GM12878 (cell line): ENCODE measurements at regions not wholly inside any gene's neighbourhood (a gene's known extent, or its start where the extent isn't known, plus 50 kb on each side); places are given as distances from the start of the nearest gene placed in this dataset.

Source experiments
- ATAC-seq: fragments of 200-7000 bp; cut with Tn5 transposase; 3 replicates; pipeline ENCODE4 v1.9.1; 2020; ENCODE audit warnings: mild to moderate bottlenecking, moderate library complexity
- BruUV-seq: library from RNA; stranded (reverse); fragments of 400-500 nt; replicated peaks from 2 replicates; lab custom pipeline; 2021; lab: Mats Ljungman, UMichigan
- CTCF ChIA-PET: fragments of 300-600 bp; sonication (Branson Sonifier 250); formaldehyde crosslinking; extraction: SDS; loops from one replicate; lab custom pipeline; 2021; ENCODE audit warnings: inconsistent platforms; lab: Yijun Ruan, JAX
- POLR2A ChIA-PET: fragments of 350-600 bp; formaldehyde crosslinking; extraction: SDS; loops from one replicate; lab custom pipeline; 2021; ENCODE audit warnings: inconsistent platforms; lab: Charles Lee
- RAD21 ChIA-PET: fragments of 300-600 bp; sonication (Branson Sonifier 250); formaldehyde crosslinking; loops from one replicate; lab custom pipeline; 2023; ENCODE audit warnings: antibody characterized with exemption; ENCODE audit not compliant: unreplicated experiment; lab: Charles Lee
- SMC1A ChIA-PET: fragments of 300-600 bp; sonication (Branson Sonifier 250); formaldehyde crosslinking; loops from one replicate; lab custom pipeline; 2023; ENCODE audit not compliant: unreplicated experiment, uncharacterized antibody; lab: Charles Lee
- DNase-seq: peaks from one replicate; pipeline ENCODE4 v3.0.0-alpha.2; 2011; ENCODE audit warnings: low read depth, low spot score
- FAIRE-seq: peaks from 3 replicates; lab custom pipeline; 2011; peaks lifted over from hg19 to GRCh38; lab: Jason Lieb, UNC
- H2AFZ ChIP-seq: 2 replicates; pipeline ENCODE4 v1.6.0; 2011; ENCODE audit warnings: low read depth, low read length, control low read depth; ENCODE audit not compliant: control insufficient read depth
- H3K27ac ChIP-seq: 2 replicates; pipeline ENCODE4 v1.5.1; 2011; ENCODE audit warnings: control low read depth; ENCODE audit not compliant: control insufficient read depth, insufficient read depth
- H3K27me3 ChIP-seq, 2 experiments: replicated peaks in 1 of 2; 2 replicates each; pipeline versions ENCODE4 v1.6.0 to v1.6.1; 2011; ENCODE audit warnings: low read length in 1 of 2; ENCODE audit not compliant: control insufficient read depth in 2 of 2, insufficient read depth in 2 of 2
- H3K36me3 ChIP-seq, 2 experiments: 2 replicates each; pipeline ENCODE4 v1.5.1; 2011; ENCODE audit warnings: low read length in 1 of 2; ENCODE audit not compliant: control insufficient read depth in 2 of 2, insufficient read depth in 2 of 2
- H3K4me1 ChIP-seq: 2 replicates; pipeline ENCODE4 v1.6.1; 2011; ENCODE audit warnings: mild to moderate bottlenecking, low read length, moderate library complexity, mixed read lengths; ENCODE audit not compliant: control insufficient read depth, insufficient read depth
- H3K4me2 ChIP-seq: 2 replicates; pipeline ENCODE4 v1.6.0; 2011; ENCODE audit warnings: control low read depth; ENCODE audit not compliant: control insufficient read depth, insufficient read depth
- H3K4me3 ChIP-seq: fragments of 200-600 bp; sonication (generic); 2 replicates; pipeline ENCODE4 v1.5.1; 2016
- H3K79me2 ChIP-seq: 2 replicates; pipeline ENCODE4 v1.6.0; 2011; ENCODE audit warnings: low read length; ENCODE audit not compliant: control insufficient read depth, insufficient read depth
- H3K9ac ChIP-seq: 2 replicates; pipeline ENCODE4 v1.8.0; 2011; ENCODE audit warnings: low read length, control low read depth, mixed read lengths; ENCODE audit not compliant: control insufficient read depth, insufficient read depth
- H3K9me3 ChIP-seq: replicated peaks from 3 replicates; pipeline ENCODE4 v1.5.1; 2011; ENCODE audit warnings: mild to moderate bottlenecking, low read length; ENCODE audit not compliant: control insufficient read depth, insufficient read depth
- H4K20me1 ChIP-seq: 2 replicates; pipeline ENCODE4 v1.6.0; 2011; ENCODE audit not compliant: control insufficient read depth, insufficient read depth
- CREB1 ChIP-seq: IDR thresholded peaks from 2 replicates; pipeline ENCODE4 v1.6.1; 2012; ENCODE audit warnings: low read depth, mild to moderate bottlenecking, inconsistent platforms
- HDAC2 ChIP-seq: fragments of 200-600 bp; sonication (generic); IDR thresholded peaks from 2 replicates; pipeline ENCODE4 v1.6.1; 2017
- HDGF ChIP-seq: fragments of 450-650 bp; IDR thresholded peaks from 2 replicates; pipeline ENCODE4 v1.6.1; 2016; ENCODE audit warnings: antibody characterized with exemption
- IKZF2 ChIP-seq, 2 experiments: fragments of 450-650 bp; IDR thresholded peaks; 2 replicates each; pipeline ENCODE4 v1.6.1; 2017; ENCODE audit warnings: mild to moderate bottlenecking in 2 of 2, moderate library complexity in 2 of 2
- MTA2 ChIP-seq: fragments of 450-650 bp; IDR thresholded peaks from 2 replicates; pipeline ENCODE4 v1.6.1; 2016; ENCODE audit warnings: low read depth, mild to moderate bottlenecking, moderate library complexity
- MYC ChIP-seq: IDR thresholded peaks from 2 replicates; pipeline ENCODE4 v1.6.1; 2011; ENCODE audit warnings: mild to moderate bottlenecking, low read length, moderate library complexity, inconsistent platforms; ENCODE audit not compliant: insufficient read depth, insufficient replicate concordance, insufficient read length, severe bottlenecking
- RFX5 ChIP-seq: IDR thresholded peaks from 2 replicates; pipeline ENCODE4 v1.6.1; 2011; ENCODE audit warnings: low read depth, low read length, improper control_type of control experiment
- SMC3 ChIP-seq: IDR thresholded peaks from 2 replicates; pipeline ENCODE4 v1.6.1; 2011; ENCODE audit warnings: low read length, improper control_type of control experiment, borderline replicate concordance
- SREBF1 ChIP-seq: IDR thresholded peaks from 2 replicates; pipeline ENCODE4 v1.6.1; 2012; ENCODE audit warnings: mild to moderate bottlenecking, low read length
- TARDBP ChIP-seq: IDR thresholded peaks from 2 replicates; pipeline ENCODE4 v1.6.1; 2016; ENCODE audit warnings: borderline replicate concordance
- ZNF687 ChIP-seq: fragments of 450-650 bp; IDR thresholded peaks from 2 replicates; pipeline ENCODE4 v1.6.1; 2017; ENCODE audit warnings: mild to moderate bottlenecking, moderate library complexity
- WGBS: methylation state at CpG from one replicate; pipeline ENCODE4 v1.1.6; 2016; ENCODE audit warnings: low lambda C conversion rate; ENCODE audit not compliant: insufficient replicate concordance, insufficient coverage; ENCODE audit errors: missing lambda C conversion rate; 5-methylcytosine and 5-hydroxymethylcytosine counted together
- in situ Hi-C: fragments of 300-500 bp; cut with MboI; formaldehyde crosslinking; loops from 9 replicates; pipeline ENCODE4 v1.14.3; 2018; ENCODE audit warnings: mixed read lengths
- intact Hi-C: fragments of 100-400 bp; cut with micrococcal nuclease; formaldehyde crosslinking; loops from one replicate; pipeline ENCODE4 v1.14.2; 2022; ENCODE audit not compliant: unreplicated experiment
- TF ChIP-seq, protein P1 (sequence below): IDR thresholded peaks from 2 replicates; pipeline ENCODE4 v1.6.1; 2012; ENCODE audit warnings: improper control_type of control experiment, low read depth, low read length; ENCODE audit not compliant: insufficient replicate concordance
- TF ChIP-seq, protein P2 (sequence below), 3 experiments: IDR thresholded peaks in 2 of 3; conservative IDR thresholded peaks in 1 of 3; 2 replicates each; pipeline ENCODE4 v1.5.1; 2011; ENCODE audit warnings: low read depth in 3 of 3, low read length in 3 of 3, mild to moderate bottlenecking in 3 of 3, control low read depth in 2 of 3, moderate library complexity in 2 of 3, inconsistent platforms in 1 of 3, mixed read lengths in 1 of 3; ENCODE audit not compliant: control insufficient read depth in 2 of 3, insufficient read depth in 1 of 3; ENCODE audit errors: extremely low read depth in 1 of 3

DNA sequence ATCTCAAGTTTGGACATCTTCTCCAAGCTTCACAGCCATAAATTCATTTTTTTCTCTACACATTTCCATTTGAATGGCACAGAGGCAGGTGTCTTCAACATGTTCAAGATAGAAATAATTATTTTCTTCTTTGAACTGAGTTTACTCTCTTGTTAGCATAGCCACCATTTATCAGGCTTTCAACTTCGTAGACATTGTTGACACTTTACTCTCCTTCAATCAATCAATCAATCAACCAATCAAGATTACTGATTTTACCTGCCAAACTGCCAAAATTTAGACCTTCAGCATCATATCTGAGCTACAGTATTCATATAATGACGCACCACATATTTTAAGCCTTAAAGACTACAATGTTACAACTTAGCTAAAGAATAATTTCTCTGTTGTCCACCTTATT is 300.1 kb upstream of the LUZP2 start:
- Histone ChIP-seq H4K20me1 (no peaks in the 10 kb centered on the region), H3K36me3 (no peaks in the 10 kb centered on the region), H3K27me3 (no peaks in the 10 kb centered on the region), H3K9me3 (no peaks in the 10 kb centered on the region), H3K4me2 (no peak overlapping the region), H3K27ac (no peak overlapping the region), H2AFZ (no peak overlapping the region), H3K4me3 (no peak overlapping the region), H3K9ac (no peak overlapping the region), H3K4me1 (no peaks in the 10 kb centered on the region), H3K79me2 (no peaks in the 10 kb centered on the region)
- CTCF ChIA-PET: no interaction called here
- WGBS: 5% methylated on average over 2 of the region's 2 CpGs
- SMC1A ChIA-PET: no interaction called here
- ATAC-seq (no peak), DNase-seq (no peak), FAIRE-seq (no peak)
- TF ChIP-seq SREBF1 (no peak), ZNF687 (no peak), HDAC2 (no peak), HDGF (no peak), RFX5 (no peak), SMC3 (no peak), TARDBP (no peak), CREB1 (no peak), MYC (no peak), IKZF2 (IDR thresholded peaks at IDR 0.05) (no peak), MTA2 (no peak)
- TF ChIP-seq, protein P1, sequence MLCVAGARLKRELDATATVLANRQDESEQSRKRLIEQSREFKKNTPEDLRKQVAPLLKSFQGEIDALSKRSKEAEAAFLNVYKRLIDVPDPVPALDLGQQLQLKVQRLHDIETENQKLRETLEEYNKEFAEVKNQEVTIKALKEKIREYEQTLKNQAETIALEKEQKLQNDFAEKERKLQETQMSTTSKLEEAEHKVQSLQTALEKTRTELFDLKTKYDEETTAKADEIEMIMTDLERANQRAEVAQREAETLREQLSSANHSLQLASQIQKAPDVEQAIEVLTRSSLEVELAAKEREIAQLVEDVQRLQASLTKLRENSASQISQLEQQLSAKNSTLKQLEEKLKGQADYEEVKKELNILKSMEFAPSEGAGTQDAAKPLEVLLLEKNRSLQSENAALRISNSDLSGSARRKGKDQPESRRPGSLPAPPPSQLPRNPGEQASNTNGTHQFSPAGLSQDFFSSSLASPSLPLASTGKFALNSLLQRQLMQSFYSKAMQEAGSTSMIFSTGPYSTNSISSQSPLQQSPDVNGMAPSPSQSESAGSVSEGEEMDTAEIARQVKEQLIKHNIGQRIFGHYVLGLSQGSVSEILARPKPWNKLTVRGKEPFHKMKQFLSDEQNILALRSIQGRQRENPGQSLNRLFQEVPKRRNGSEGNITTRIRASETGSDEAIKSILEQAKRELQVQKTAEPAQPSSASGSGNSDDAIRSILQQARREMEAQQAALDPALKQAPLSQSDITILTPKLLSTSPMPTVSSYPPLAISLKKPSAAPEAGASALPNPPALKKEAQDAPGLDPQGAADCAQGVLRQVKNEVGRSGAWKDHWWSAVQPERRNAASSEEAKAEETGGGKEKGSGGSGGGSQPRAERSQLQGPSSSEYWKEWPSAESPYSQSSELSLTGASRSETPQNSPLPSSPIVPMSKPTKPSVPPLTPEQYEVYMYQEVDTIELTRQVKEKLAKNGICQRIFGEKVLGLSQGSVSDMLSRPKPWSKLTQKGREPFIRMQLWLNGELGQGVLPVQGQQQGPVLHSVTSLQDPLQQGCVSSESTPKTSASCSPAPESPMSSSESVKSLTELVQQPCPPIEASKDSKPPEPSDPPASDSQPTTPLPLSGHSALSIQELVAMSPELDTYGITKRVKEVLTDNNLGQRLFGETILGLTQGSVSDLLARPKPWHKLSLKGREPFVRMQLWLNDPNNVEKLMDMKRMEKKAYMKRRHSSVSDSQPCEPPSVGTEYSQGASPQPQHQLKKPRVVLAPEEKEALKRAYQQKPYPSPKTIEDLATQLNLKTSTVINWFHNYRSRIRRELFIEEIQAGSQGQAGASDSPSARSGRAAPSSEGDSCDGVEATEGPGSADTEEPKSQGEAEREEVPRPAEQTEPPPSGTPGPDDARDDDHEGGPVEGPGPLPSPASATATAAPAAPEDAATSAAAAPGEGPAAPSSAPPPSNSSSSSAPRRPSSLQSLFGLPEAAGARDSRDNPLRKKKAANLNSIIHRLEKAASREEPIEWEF: no peak
- TF ChIP-seq, protein P2, sequence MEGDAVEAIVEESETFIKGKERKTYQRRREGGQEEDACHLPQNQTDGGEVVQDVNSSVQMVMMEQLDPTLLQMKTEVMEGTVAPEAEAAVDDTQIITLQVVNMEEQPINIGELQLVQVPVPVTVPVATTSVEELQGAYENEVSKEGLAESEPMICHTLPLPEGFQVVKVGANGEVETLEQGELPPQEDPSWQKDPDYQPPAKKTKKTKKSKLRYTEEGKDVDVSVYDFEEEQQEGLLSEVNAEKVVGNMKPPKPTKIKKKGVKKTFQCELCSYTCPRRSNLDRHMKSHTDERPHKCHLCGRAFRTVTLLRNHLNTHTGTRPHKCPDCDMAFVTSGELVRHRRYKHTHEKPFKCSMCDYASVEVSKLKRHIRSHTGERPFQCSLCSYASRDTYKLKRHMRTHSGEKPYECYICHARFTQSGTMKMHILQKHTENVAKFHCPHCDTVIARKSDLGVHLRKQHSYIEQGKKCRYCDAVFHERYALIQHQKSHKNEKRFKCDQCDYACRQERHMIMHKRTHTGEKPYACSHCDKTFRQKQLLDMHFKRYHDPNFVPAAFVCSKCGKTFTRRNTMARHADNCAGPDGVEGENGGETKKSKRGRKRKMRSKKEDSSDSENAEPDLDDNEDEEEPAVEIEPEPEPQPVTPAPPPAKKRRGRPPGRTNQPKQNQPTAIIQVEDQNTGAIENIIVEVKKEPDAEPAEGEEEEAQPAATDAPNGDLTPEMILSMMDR (IDR thresholded peaks at IDR 0.05 in 2 of 3, conservative IDR thresholded peaks at IDR 0.05 in 1 of 3; ENCODE audit: control insufficient read depth in 2 of 3, extremely low read depth in 1 of 3, insufficient read depth in 1 of 3, low read depth in 3 of 3, low read length in 3 of 3): no peak
- no TSS peak for BruUV-seq
- RAD21 ChIA-PET: no interaction called here
- POLR2A ChIA-PET: no interaction called here
- in situ Hi-C loops: no loop called here
- intact Hi-C loops: no loop called here
